ENCODE measurements at regions not wholly inside any gene's neighbourhood (a gene's known extent, or its start where the extent isn't known, plus 50 kb on each side); places are given as distances from the start of the nearest gene placed in this dataset.

DNA sequence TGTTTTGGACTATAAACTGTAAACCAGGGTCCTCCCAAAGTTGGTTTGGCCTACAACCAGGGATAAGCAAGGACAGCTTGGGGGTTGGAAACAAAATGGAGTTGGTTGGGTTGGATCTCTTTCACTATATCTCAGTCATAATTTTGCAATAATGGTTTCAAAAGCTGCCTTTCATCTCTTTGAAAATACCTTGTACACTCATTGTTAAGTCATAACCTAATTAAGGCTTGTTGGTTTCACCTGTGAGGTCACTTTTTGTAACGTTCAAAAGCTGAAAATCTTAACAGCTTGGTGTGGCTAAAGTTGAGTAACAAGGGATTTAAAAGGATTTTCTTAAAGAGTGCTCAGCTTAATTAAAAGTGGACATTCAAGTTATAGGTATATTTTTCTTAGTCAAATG is 476.1 kb downstream of the IPMK start:
- Histone ChIP-seq H3K9me2 (replicated peaks; ENCODE audit: insufficient read depth, low read length) (no peaks in the 10 kb centered on the region), H4K20me1 (ENCODE audit: insufficient read depth, low read depth, low read length) (no peaks in the 10 kb centered on the region), H3K27me3 (ENCODE audit: low read length) (no peaks in the 10 kb centered on the region), H3K36me3 (ENCODE audit: insufficient read depth, low read length) (no peaks in the 10 kb centered on the region), H2AFZ (ENCODE audit: low read length) (no peak overlapping the region), H3K4me3 (ENCODE audit: low read length) (no peak overlapping the region), H3K4me2 (ENCODE audit: low read depth, low read length, poor library complexity, severe bottlenecking) (no peak overlapping the region), H3K27ac (ENCODE audit: low read length) (no peak overlapping the region), H3K79me2 (ENCODE audit: low read length) (no peaks in the 10 kb centered on the region), H3K9me3 (ENCODE audit: low read length) (peaks cover 3% of the 10 kb centered on the region), H3K4me1 (ENCODE audit: low read length) (no peaks in the 10 kb centered on the region), H3K9ac (ENCODE audit: low read length) (no peak overlapping the region)
- no peak for DNase-seq

DNA sequence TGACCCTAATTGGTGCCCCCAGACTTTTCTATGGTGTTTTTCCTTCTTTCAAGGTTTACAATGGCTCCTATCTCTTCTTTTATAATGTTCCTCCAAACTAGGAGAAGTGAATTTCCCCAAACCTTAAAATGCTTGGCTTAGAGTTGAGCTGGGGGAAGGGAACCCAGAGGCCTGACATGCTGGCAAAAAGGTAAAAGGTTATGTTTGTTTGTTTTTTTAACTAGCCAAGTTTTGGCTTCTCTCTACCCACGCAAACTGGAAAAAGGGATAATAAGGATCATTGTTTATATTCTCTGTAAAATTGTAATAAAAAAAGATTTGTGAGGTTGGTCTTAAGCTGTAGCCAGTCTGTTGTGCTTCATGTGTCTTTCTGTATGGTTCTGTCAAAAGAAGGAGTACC is 477.0 kb downstream of the IPMK start:
- H3K36me3 ChIP-seq (ENCODE audit: insufficient read depth, low read length): no peaks in the 10 kb centered on the region
- H3K4me3 ChIP-seq (ENCODE audit: low read length): no peak overlapping the region
- no peaks in the 10 kb centered on the region for H3K9me2 ChIP-seq (replicated peaks; ENCODE audit: insufficient read depth, low read length)
- no peaks in the 10 kb centered on the region for H3K4me1 ChIP-seq (ENCODE audit: low read length)
- H3K4me2 ChIP-seq (ENCODE audit: low read depth, low read length, poor library complexity, severe bottlenecking): no peak overlapping the region
- H3K9me3 ChIP-seq (ENCODE audit: low read length): peaks cover 3% of the 10 kb centered on the region
- DNase-seq: no peak
- no peaks in the 10 kb centered on the region for H3K27me3 ChIP-seq (ENCODE audit: low read length)
- H3K27ac ChIP-seq (ENCODE audit: low read length): no peak overlapping the region
- H3K9ac ChIP-seq (ENCODE audit: low read length): no peak overlapping the region
- no peaks in the 10 kb centered on the region for H4K20me1 ChIP-seq (ENCODE audit: insufficient read depth, low read depth, low read length)
- no peaks in the 10 kb centered on the region for H3K79me2 ChIP-seq (ENCODE audit: low read length)
- no peak overlapping the region for H2AFZ ChIP-seq (ENCODE audit: low read length)

DNA sequence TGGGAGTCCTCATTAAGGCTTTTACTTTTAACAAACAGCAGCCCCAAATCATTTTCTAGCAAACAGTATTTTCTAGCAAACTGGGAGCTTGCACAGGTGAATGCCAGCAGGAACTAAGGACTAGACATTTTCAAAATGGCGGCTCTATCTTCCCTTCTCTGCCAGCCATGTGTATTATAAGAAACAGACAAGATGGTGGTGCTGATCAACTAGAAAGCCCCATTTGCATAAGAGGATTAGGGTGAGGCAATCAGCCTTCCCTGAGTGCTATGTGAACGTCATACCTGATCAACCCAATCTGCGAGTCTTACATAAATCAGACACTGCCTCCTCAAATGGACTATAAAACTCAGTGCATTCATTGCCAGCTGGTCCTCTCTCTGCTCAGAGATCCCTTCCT is 479.6 kb downstream of the IPMK start:
- Histone ChIP-seq H3K27ac (ENCODE audit: low read length) (no peak overlapping the region), H3K36me3 (ENCODE audit: insufficient read depth, low read length) (no peaks in the 10 kb centered on the region), H3K4me3 (ENCODE audit: low read length) (no peak overlapping the region), H3K9me3 (ENCODE audit: low read length) (peaks cover 3% of the 10 kb centered on the region), H3K4me2 (ENCODE audit: low read depth, low read length, poor library complexity, severe bottlenecking) (no peak overlapping the region), H3K27me3 (ENCODE audit: low read length) (no peaks in the 10 kb centered on the region), H3K4me1 (ENCODE audit: low read length) (no peaks in the 10 kb centered on the region), H3K9me2 (replicated peaks; ENCODE audit: insufficient read depth, low read length) (no peaks in the 10 kb centered on the region), H2AFZ (ENCODE audit: low read length) (no peak overlapping the region), H3K79me2 (ENCODE audit: low read length) (no peaks in the 10 kb centered on the region), H3K9ac (ENCODE audit: low read length) (no peak overlapping the region), H4K20me1 (ENCODE audit: insufficient read depth, low read depth, low read length) (no peaks in the 10 kb centered on the region)
- DNase-seq: no peak

DNA sequence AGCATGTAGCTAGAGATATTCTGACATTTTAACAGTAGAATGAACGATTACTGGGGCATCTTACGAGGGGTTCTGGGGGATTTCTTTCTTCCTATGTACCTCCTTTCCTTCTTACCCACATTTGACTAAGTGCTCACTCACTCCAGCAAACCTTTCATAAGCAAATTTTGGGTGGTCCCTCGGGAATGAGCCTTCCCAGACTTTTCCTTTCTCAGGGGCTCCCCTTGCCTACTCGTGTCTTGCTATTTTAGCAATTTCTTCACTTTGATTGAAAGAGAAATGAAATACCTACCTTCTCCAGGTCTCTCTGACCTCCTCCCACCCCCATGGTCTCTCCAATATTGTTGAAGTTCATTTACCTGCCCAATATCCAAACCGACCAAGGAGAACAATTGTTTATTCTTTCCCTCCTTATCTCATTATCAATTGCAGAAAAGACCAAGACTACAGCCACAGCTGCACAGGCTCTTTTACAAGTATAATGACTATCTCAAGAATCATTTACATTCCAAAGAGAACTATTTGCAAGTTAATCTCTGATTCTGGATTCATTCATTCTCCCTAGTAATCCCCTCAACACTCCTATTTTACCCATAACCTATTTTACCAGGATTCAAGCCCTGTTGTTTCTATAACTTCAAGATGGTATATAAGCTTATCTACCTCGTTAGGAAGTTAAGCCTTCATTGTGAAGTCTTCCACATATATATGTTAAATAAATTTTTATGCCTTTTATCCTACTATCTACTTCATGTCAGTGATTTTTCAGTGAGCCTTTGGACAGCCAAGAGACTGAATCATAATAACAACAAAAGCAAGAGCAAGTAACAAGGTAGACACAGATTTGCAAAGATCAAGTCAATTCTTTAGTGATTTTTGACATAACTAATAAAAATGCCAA is 480.6 kb downstream of the IPMK start:
- no peaks in the 10 kb centered on the region for H3K9me2 ChIP-seq (replicated peaks; ENCODE audit: insufficient read depth, low read length)
- H3K9ac ChIP-seq (ENCODE audit: low read length): no peak overlapping the region
- no peaks in the 10 kb centered on the region for H3K36me3 ChIP-seq (ENCODE audit: insufficient read depth, low read length)
- H3K27me3 ChIP-seq (ENCODE audit: low read length): no peaks in the 10 kb centered on the region
- no peak overlapping the region for H3K4me2 ChIP-seq (ENCODE audit: low read depth, low read length, poor library complexity, severe bottlenecking)
- peaks cover 3% of the 10 kb centered on the region for H3K9me3 ChIP-seq (ENCODE audit: low read length)
- no peak for DNase-seq
- no peak overlapping the region for H3K27ac ChIP-seq (ENCODE audit: low read length)
- no peaks in the 10 kb centered on the region for H3K79me2 ChIP-seq (ENCODE audit: low read length)
- H2AFZ ChIP-seq (ENCODE audit: low read length): no peak overlapping the region
- no peaks in the 10 kb centered on the region for H3K4me1 ChIP-seq (ENCODE audit: low read length)
- no peaks in the 10 kb centered on the region for H4K20me1 ChIP-seq (ENCODE audit: insufficient read depth, low read depth, low read length)
- H3K4me3 ChIP-seq (ENCODE audit: low read length): no peak overlapping the region

DNA sequence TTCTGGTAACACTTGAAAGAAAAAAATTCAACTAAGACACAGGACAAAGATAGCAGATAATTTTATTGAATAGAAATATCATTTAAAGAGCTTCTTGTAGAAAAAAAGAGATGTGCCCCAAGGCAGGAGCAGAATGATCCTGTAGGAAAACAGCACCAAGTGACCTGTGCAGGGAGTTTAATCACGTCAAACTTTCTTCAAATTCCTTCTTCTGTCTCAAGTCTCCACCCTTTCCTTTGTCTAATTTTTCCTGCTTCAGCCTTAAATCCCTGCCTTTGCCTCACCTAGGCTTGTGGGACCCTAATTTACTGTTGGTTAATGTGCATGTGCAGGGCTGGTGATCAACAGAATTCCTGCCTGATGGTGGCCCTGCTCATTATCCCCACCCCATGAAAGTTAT is 481.4 kb downstream of the IPMK start:
- Histone ChIP-seq H2AFZ (ENCODE audit: low read length) (no peak overlapping the region), H3K4me1 (ENCODE audit: low read length) (no peaks in the 10 kb centered on the region), H3K9me2 (replicated peaks; ENCODE audit: insufficient read depth, low read length) (no peaks in the 10 kb centered on the region), H3K9ac (ENCODE audit: low read length) (no peak overlapping the region), H3K4me3 (ENCODE audit: low read length) (no peak overlapping the region), H4K20me1 (ENCODE audit: insufficient read depth, low read depth, low read length) (no peaks in the 10 kb centered on the region), H3K27ac (ENCODE audit: low read length) (no peak overlapping the region), H3K79me2 (ENCODE audit: low read length) (no peaks in the 10 kb centered on the region), H3K9me3 (ENCODE audit: low read length) (peaks cover 3% of the 10 kb centered on the region), H3K27me3 (ENCODE audit: low read length) (no peaks in the 10 kb centered on the region), H3K36me3 (ENCODE audit: insufficient read depth, low read length) (no peaks in the 10 kb centered on the region), H3K4me2 (ENCODE audit: low read depth, low read length, poor library complexity, severe bottlenecking) (no peak overlapping the region)
- DNase-seq: no peak

DNA sequence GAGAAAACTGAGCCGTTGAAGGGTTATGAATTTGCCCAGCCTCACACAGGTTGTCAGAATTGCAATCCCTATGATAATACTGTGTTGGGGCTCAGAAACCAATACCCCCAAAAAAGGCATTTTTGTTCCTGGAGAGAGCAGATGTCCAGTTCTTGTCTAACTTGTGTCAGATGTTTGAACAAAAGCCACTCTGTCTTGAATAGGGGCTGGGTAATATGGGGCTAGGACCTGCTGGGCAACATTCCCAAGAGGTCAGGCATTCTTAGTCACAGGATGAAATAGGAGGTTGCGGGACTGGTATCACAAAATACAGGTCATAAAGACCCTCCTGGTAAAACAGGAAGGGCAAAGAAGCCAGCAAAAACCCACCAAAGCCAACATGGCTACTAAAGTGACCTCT is 482.1 kb downstream of the IPMK start:
- H3K27me3 ChIP-seq (ENCODE audit: low read length): no peaks in the 10 kb centered on the region
- no peak overlapping the region for H3K9ac ChIP-seq (ENCODE audit: low read length)
- peaks cover 3% of the 10 kb centered on the region for H3K9me3 ChIP-seq (ENCODE audit: low read length)
- no peaks in the 10 kb centered on the region for H4K20me1 ChIP-seq (ENCODE audit: insufficient read depth, low read depth, low read length)
- H2AFZ ChIP-seq (ENCODE audit: low read length): no peak overlapping the region
- no peak for DNase-seq
- no peaks in the 10 kb centered on the region for H3K79me2 ChIP-seq (ENCODE audit: low read length)
- H3K27ac ChIP-seq (ENCODE audit: low read length): no peak overlapping the region
- H3K9me2 ChIP-seq (replicated peaks; ENCODE audit: insufficient read depth, low read length): no peaks in the 10 kb centered on the region
- no peak overlapping the region for H3K4me3 ChIP-seq (ENCODE audit: low read length)
- H3K4me1 ChIP-seq (ENCODE audit: low read length): no peaks in the 10 kb centered on the region
- H3K36me3 ChIP-seq (ENCODE audit: insufficient read depth, low read length): no peaks in the 10 kb centered on the region
- no peak overlapping the region for H3K4me2 ChIP-seq (ENCODE audit: low read depth, low read length, poor library complexity, severe bottlenecking)

DNA sequence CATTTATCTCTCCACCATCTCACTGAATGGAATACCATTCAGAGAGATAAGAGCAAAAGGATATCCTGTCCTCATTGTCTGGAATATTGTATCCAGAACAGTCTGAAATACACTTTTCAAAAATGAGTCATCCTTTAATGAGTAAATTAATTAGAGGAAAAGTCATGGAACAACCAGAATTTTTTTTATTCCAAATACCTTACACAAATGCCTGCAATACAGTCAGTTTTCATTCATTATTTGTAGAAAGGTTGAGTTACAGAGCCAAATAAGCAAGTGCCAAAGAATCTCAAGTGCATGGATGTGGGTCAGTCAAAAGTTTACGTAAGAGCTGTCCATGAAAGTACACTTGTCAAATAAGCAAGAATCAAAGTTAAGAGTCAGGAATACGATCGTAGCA is 482.6 kb downstream of the IPMK start:
- Histone ChIP-seq H3K4me2 (ENCODE audit: low read depth, low read length, poor library complexity, severe bottlenecking) (no peak overlapping the region), H2AFZ (ENCODE audit: low read length) (no peak overlapping the region), H3K9ac (ENCODE audit: low read length) (no peak overlapping the region), H3K79me2 (ENCODE audit: low read length) (no peaks in the 10 kb centered on the region), H3K36me3 (ENCODE audit: insufficient read depth, low read length) (no peaks in the 10 kb centered on the region), H3K27ac (ENCODE audit: low read length) (no peak overlapping the region), H3K9me3 (ENCODE audit: low read length) (peaks cover 2% of the 10 kb centered on the region), H3K4me1 (ENCODE audit: low read length) (no peaks in the 10 kb centered on the region), H4K20me1 (ENCODE audit: insufficient read depth, low read depth, low read length) (no peaks in the 10 kb centered on the region), H3K4me3 (ENCODE audit: low read length) (no peak overlapping the region), H3K27me3 (ENCODE audit: low read length) (no peaks in the 10 kb centered on the region), H3K9me2 (replicated peaks; ENCODE audit: insufficient read depth, low read length) (no peaks in the 10 kb centered on the region)
- no peak for DNase-seq

DNA sequence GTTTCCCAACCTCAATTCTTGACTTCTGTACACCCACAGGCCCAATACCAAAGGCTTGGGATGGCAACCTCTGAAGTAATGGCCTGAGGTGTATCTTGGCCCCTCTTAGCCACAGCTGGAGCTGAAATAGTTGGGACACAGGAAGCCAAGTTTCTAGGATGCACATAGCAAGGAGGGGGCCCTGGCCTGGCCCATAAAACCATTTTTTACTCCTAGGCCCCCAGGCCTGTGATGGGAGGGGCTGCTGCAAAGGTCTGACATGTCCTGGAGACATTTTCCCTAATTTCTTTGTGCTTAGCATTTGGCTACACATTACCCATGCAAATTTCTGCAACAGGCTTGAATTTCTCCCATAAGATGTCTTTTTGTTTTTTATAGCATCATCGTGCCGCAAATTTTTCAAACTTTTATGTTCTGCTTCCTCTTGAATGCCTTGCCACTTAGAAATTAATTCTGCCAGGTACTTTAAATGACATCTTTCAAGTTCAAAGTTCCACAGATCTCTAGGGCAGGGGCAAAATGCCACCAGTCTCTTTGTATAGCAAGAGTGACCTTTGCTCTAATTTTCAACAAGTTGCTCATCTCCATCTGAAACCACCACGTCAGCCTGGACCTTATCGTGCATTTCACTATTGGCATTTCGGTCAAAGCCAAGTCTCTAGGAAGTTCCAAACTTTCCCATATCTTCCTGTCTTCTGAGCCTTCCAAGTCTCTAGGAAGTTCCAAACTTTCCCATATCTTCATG is 490.8 kb downstream of the IPMK start:
- H3K4me1 ChIP-seq (ENCODE audit: low read length): no peaks in the 10 kb centered on the region
- no peak overlapping the region for H3K4me2 ChIP-seq (ENCODE audit: low read depth, low read length, poor library complexity, severe bottlenecking)
- H3K4me3 ChIP-seq (ENCODE audit: low read length): no peak overlapping the region
- no peaks in the 10 kb centered on the region for H3K9me2 ChIP-seq (replicated peaks; ENCODE audit: insufficient read depth, low read length)
- no peaks in the 10 kb centered on the region for H4K20me1 ChIP-seq (ENCODE audit: insufficient read depth, low read depth, low read length)
- DNase-seq: no peak
- no peaks in the 10 kb centered on the region for H3K36me3 ChIP-seq (ENCODE audit: insufficient read depth, low read length)
- H3K27me3 ChIP-seq (ENCODE audit: low read length): no peaks in the 10 kb centered on the region
- peaks cover 11% of the 10 kb centered on the region for H3K9me3 ChIP-seq (ENCODE audit: low read length)
- no peak overlapping the region for H3K27ac ChIP-seq (ENCODE audit: low read length)
- H3K79me2 ChIP-seq (ENCODE audit: low read length): no peaks in the 10 kb centered on the region
- no peak overlapping the region for H2AFZ ChIP-seq (ENCODE audit: low read length)
- no peak overlapping the region for H3K9ac ChIP-seq (ENCODE audit: low read length)
